ENCODE measurements at regions not wholly inside any gene's neighbourhood (a gene's known extent, or its start where the extent isn't known, plus 50 kb on each side); places are given as distances from the start of the nearest gene placed in this dataset.

DNA sequence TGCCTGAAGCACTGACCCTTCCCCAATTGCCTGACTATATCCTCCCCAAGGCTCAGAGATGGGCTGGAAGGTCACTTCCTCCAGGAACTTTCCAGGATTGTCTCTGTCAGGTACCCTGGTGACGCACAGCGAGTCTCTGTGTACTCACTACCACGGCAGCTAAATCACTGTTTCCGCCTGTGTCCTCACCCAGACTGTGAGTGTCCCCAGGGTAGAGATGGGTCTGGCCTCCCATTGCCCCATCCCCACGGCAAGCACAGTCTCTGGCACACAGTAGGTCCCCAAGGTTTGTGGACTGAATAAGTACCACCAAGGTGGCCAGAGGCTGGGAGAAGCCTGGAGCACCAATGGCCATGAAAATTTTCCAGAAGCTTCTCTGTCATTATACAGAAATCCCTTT is 93.8 kb upstream of the RUNX3 start:
- no peak for TF ChIP-seq NR2F1 (CRISPR knock-in tag; IDR thresholded peaks at IDR 0.05)
- TF ChIP-seq CREB1 (IDR thresholded peaks at IDR 0.05): no peak
- TF ChIP-seq CREB1 (CRISPR knock-in tag; IDR thresholded peaks at IDR 0.05): no peak
- TF ChIP-seq, protein P1, sequence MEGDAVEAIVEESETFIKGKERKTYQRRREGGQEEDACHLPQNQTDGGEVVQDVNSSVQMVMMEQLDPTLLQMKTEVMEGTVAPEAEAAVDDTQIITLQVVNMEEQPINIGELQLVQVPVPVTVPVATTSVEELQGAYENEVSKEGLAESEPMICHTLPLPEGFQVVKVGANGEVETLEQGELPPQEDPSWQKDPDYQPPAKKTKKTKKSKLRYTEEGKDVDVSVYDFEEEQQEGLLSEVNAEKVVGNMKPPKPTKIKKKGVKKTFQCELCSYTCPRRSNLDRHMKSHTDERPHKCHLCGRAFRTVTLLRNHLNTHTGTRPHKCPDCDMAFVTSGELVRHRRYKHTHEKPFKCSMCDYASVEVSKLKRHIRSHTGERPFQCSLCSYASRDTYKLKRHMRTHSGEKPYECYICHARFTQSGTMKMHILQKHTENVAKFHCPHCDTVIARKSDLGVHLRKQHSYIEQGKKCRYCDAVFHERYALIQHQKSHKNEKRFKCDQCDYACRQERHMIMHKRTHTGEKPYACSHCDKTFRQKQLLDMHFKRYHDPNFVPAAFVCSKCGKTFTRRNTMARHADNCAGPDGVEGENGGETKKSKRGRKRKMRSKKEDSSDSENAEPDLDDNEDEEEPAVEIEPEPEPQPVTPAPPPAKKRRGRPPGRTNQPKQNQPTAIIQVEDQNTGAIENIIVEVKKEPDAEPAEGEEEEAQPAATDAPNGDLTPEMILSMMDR (CRISPR knock-in tag; IDR thresholded peaks at IDR 0.05): no peak
- TF ChIP-seq CENPX (CRISPR knock-in tag; IDR thresholded peaks at IDR 0.05): no peak
- TF ChIP-seq MTF1 (CRISPR knock-in tag; IDR thresholded peaks at IDR 0.05): no peak
- no peak for TF ChIP-seq RAD21 (CRISPR knock-in tag; IDR thresholded peaks at IDR 0.05)
- TF ChIP-seq TGIF2 (CRISPR knock-in tag; IDR thresholded peaks at IDR 0.05): no peak

Data from HepG2 (cell line).